ENCODE measurements at regions not wholly inside any gene's neighbourhood (a gene's known extent, or its start where the extent isn't known, plus 50 kb on each side); places are given as distances from the start of the nearest gene placed in this dataset.

DNA sequence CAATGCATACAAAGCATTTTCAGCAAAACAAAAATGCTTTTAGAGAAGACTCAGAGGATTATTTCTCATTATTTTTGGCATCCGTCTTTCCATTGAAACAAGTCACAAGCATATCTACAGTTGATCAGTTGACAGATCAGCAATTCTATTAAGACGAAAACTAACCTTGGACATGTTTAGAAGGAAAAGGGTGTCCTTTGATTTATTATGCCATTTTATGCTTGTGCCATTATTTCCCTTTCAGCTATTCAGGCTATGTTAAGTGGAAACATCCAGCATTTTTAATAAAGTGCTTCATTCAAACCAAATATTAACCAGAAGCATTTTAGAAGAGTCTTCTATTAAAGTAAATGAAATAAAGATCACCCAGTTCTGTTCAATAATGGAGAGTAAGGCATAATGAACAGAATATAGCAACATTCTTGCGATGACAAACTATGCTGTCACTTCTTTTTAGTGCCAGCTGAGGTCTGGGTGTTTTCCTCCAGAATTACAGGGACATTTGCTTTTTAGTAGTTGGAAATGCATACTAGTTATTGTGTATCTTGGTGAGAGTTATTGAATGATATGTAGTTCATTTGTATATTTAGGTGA is 481.4 kb downstream of the PLA2G4A start:
- no peak for DNase-seq

- DNase-seq = peak; percentile 3
Measured at GRCh38 chr1:187313115-187313514, 484.4 kb downstream of the PLA2G4A start.

DNA sequence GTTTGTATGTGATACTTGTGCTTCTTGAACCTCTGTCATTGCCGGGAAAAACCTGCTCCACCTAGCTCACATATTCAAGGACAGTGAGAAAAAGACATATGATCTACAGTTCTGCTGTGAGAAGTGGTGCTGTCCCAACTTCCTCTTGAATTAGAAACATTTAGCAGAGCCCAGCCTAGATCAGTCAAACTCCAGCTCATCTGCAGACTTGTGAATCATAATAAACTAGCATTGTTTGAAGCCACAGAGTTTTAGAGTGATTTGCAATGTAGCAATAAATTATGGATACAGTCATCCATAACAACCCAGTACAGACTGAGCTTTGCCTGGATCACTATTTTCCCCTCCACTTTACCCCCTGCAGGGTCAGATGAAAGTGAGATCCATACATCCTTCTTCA is 497.8 kb downstream of the PLA2G4A start:
- no peak for DNase-seq

DNA sequence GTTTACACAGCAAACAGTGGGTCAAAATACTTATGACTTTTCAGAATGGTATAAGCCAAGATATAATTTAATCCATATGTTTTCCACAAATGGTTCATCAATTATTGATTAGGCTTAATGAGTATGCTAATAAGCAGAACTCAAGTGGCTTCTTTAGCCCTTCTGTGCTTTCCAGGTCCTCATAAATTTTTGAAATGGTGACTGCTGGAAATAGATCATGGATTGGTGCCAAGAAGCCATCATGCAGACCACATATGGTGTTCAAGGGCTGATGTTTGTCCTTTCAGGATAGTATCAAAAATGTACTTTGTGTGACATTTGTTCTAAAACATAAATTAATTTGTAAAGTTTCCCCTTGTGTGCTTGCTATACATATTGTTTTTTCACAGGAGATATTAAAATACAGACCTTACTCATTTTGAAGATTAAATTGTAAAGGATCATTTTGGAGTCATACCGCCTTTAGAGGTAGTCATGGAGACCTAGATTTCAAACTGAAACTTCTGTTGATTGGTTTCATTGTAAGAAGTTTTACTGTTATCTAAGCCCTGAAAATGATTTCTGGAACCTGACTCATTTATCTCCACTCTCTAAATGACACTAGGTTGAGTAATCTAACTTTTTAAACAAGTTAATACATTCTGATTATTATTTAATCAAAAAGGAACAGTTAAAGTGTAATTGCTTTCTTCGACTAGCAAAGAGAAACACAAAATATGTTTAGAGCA is 507.9 kb downstream of the PLA2G4A start:
- DNase-seq = no peak

DNA sequence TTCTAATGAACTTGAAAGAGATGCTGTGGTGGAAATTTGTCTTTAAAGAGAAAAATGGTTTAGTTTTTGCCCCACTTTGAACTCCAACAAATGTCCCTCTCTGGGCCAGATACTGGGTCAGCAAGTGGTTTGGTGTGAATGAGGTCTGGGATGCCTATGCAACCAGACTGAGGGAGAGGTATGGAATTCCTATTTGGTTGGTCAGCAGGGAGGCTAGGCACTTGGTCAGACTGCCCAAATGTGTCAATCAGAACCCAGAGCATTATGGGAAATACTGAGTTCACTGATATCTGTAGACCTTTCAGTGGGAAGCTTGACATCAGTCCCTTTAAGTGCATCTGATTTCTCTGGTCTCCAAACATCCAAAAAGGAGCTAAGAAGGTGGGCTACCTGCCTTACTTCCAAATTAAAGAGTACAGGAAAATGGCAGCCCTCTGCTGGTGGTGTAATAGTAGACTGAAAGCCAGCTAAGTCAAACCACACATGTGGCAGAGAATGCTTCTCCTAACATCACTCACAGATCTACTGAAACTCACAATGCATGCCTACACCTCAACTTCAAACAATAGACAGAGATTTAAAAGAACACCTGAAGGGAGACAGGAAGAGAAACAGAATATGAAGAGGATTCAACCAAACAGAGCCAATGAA is 510.1 kb downstream of the PLA2G4A start:
- DNase-seq = no peak

- DNase-seq = no peak
Measured at GRCh38 chr1:187342495-187342894, 513.7 kb downstream of the PLA2G4A start.

DNA sequence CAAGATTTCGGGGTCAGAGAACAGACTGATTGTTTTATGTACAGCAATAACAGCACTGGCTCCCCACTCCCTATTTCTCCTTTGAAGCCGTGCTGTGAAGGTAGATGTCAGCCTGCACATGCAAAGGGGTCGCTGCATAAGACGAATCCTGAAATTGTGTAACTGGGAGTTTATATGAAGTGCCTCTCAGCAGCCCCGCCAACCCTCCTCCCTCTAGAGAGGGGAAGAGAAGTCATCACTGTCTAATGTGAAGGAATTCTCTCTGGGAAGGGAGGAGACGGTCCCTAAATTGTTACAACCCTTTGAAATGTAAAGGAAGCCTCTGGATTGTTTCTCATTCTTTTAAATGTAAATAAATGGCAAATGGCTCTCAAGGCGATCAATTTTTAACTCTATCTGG is 545.3 kb downstream of the PLA2G4A start:
- DNase-seq = no peak

DNA sequence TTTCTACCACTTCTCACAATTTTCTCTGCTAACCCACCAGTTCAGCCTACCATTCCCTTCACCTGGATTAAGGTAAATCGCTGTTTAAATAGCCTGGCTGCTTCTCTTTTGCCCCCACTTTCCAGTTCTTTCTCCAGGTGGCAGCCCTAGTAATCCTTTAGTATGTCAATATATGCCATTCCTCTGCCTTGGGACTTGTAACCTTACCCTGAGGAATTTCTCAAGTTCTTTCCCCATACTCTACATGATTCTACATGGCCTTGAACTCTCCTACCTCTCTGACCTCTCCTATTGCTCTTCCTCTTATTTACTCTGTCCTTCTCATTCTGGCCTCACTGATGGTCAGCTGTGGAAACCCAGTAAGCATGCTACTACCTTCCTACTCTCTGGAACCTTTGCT is 546.0 kb downstream of the PLA2G4A start:
- DNase-seq = no peak

DNA sequence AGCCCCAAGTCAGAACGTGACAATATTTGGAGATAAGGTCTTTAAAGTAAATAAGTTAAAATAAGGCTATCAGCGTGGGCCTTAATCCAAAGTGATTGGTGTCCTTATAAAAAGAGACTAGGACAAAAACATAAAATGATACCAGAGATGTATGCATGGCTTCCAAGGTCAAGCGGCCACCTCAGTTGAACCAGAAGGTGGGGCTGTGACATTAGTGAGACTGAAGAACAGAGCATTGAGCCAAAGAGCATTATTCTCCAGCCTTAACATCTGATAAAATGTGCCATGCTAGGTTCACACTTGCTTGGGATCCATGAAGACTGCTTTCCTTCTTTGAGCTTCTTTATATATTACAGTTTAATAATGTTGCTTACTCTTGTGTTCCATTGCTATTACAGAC is 554.6 kb downstream of the PLA2G4A start:
- no peak for DNase-seq

DNA sequence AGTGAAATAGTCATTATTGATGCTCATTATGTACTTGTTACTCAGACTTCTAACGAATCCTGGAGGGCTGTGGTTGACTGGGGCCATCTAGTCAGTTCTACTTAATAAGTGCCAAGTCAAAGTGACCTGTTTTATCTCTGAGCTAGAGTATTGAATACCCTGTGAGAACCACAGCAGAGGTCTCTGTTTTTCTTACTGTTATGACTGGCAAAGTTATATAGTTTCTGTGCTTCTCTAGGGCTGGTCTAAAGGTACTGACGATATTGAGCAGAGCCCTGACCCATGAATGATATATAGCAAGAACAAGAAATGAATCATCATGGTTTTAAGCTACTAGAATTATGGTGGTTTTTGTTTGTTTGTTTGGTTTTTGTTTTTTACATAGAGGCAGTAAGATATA is 555.8 kb downstream of the PLA2G4A start:
- DNase-seq = no peak

DNA sequence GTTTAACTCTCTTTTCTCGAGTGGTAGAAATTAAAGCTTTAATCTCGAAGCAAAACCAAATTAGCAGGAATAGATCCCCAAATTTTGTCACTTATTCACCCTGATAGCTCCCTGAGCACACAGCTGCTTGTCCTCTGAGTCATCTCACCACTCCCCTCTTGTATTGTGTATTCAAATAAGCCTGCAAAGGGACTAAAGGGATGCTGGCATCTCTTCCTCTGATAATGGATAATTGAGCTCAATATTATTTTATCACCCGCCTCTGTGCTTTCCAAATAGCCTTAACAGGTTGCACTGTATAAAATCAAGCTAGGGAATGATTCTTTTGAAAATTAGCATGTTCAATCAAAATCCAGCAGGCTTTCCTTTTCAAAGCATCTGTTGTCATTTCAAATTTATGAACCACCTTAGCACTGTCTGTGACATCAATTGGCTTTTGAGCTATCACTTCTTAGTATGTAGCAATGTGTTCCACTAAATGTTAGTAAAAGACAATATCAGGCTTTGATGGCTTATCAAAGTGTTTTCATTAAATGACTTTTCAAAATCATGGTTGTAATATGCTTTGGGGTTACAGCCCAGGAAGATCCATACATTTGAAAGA is 561.6 kb downstream of the PLA2G4A start:
- DNase-seq = no peak

- no peak for DNase-seq
Measured at GRCh38 chr1:187396226-187396625, 567.5 kb downstream of the PLA2G4A start.

DNA sequence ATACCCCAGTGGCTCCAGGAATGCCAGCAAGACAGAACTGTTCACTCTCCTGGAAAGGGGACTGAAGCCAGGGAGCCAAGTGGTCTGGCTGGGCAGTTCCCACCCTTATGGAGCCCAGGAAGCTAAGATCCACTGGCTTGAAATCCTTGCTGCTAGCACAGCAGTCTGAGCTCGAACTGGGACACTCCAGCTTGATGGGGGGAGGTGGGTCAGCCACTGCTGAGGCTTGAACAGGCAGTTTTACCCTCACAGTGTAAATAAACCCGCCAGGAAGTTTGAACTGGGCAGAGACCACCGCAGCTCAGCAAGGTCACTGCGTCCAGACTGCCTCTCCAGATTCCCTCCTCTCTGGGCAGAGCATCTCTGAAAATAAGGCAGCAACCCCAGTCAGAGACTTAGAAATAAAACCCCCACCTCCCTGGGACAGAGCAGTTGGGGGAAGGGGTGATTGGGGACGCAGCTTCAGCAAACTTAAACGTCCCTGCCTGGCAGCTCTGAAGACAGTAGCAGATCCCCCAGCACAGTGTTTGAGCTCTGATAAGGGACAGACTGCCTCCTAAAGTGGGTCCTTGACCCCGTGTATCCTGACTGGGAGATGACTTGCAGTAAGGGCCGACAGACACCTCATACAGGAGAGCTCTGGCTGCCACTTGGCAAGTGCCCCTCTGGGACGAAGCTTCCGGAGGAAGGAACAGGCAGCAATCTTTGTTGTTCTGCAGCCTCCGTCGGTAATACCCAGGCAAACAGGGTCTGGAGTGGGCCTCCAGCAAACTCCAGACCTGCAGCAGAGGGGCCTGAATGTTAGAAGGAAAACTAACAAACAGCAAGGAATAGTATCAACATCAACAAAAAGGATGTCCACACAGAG is 568.4 kb downstream of the PLA2G4A start:
- DNase-seq = no peak

GRCh38 chr1:187408212-187409004 is 579.7 kb downstream of the PLA2G4A start:
- DNase-seq = no peak

DNA sequence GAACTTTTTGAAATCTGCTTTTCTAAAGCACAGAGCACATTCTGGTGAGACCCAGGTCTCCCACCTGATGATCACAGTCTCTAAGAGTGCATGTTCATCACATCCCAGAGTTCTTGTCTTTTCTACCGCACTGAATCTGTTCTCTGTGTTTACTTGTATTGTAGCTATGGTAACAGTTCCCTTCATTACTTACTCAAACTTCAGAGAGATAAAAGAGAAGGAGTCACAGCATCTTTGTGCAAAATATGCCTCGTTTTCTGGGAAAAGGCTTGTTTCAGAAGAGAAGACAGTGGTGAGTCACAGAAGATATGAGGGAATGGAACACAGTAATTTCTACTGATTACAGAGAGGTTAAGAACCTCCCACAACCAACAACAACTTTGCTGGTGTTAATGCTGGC is 580.6 kb downstream of the PLA2G4A start:
- DNase-seq = no peak

DNA sequence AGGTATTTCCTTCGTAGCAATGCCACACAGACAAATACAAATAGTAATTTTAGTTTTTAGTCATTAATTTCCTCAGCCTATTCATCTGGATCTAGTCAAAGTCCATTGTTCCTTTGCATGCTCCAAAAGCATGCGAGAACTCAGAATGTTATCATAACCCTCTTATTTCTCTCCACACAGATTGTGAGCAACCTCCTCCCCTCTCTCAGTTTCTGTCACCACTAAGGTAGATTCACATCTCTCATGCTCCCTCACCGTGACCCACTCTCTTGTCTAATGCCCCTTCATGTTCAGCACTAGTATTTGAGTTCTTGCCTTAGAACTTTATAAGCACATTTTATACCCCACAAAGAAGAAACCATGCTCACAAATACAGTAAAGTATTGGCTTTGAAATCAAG is 582.4 kb downstream of the PLA2G4A start:
- DNase-seq = no peak

GRCh38 chr1:187413405-187414169 is 584.8 kb downstream of the PLA2G4A start:
- DNase-seq = no peak

GRCh38 chr1:187415065-187415464 is 586.3 kb downstream of the PLA2G4A start:
- no peak for DNase-seq

DNA sequence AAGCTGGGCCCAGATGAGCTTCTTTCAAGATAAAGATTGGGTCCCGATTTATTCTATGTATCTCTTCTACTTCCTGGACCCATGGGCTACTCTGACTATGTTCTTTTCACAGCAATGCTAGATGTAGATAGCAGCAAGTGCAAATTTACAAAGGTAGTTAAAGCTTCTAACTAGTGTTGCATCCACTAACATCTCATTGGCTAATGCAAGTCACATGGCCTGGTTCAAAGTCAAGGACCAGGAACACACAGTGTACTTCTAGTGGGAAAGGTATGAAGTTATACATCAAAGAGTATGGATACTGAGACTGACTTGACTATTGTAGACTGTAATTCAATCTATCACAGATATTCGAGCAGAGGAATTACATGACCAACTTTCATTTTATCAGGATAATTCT is 588.8 kb downstream of the PLA2G4A start:
- no peak for DNase-seq

DNA sequence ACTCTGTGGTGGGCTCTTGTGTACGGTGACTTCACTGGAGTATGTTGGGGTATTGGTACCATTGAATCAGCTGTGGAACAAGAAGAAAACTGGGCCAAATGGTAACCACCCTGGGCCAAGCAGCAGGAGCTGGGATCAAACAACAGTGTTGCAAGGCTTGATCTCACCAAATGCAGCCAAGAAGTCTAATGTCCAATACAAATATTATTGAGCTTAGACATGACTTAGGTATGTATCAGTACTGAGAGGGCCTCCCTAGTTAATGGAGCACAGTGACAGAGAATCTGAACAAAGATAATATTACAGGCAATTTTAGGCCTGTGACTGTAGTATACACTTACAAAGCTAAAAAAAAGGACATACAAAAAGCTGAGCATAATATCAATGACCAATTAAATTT is 604.8 kb downstream of the PLA2G4A start:
- no peak for DNase-seq

GRCh38 chr1:187442603-187443002 is 613.9 kb downstream of the PLA2G4A start:
- DNase-seq = no peak

Data from skin of body (tissue), 1 donor.